ENCODE measurements at regions not wholly inside any gene's neighbourhood (a gene's known extent, or its start where the extent isn't known, plus 50 kb on each side); places are given as distances from the start of the nearest gene placed in this dataset.
"Not testable (repeated sequence)": the region's sequence is repeated elsewhere in the genome, so short reads cannot be mapped to it uniquely, and the experiment has no call there.

DNA sequence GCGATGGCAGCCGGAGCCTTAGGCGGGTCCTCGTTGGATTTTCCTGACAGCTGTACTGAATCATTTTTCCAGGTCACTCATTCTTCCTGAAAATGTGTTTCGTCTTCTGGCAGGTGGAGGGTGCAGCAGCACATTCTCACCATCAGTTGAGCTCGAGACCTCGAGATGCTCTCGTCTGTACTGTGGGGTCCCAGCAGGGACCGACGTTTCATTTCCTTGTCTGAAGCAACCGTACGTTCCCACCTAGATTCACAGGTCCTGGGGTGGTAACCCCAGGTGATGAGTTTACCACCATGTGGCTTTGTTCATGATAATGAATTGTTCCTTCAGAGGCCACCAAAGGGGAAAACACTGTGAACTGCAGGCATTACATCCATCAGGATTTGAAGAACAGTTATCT is 298.5 kb upstream of the FOXK1 start:
- 62% methylated on average over 12 of the region's 12 CpGs for WGBS (ENCODE audit: low lambda C conversion rate)
- FAIRE-seq (no peak), DNase-seq (ENCODE audit: low spot score) (no peak), ATAC-seq (no peak)
- no peaks in the 10 kb centered on the region for H3K36me3 ChIP-seq (replicated peaks in 1 of 2; ENCODE audit: control insufficient read depth in 1 of 2, insufficient read depth in 2 of 2, low read length in 2 of 2)
- H3K9me3 ChIP-seq (ENCODE audit: low read length): peaks cover 10% of the 10 kb centered on the region; the same call in 1 of the 2 replicates
- in situ Hi-C loops (cut with HindIII; ENCODE audit: extremely low pct_ligation_motif_present, low pct_unique_long_range_greater_than_20kb) (no loop called here), intact Hi-C loops (cut with micrococcal nuclease; ENCODE audit: unreplicated experiment) (no loop called here)
- no peak overlapping the region for H2AFZ ChIP-seq (ENCODE audit: low read length)
- H3K79me2 ChIP-seq (ENCODE audit: insufficient read depth, low read length): no peaks in the 10 kb centered on the region
- POLR2A ChIA-PET: no interaction called here
- H3K4me2 ChIP-seq (ENCODE audit: low read depth, low read length): no peak overlapping the region
- TF ChIP-seq XBP1 (CRISPR knock-in tag; IDR thresholded peaks at IDR 0.05) (no peak), SMC3 (IDR thresholded peaks at IDR 0.05; ENCODE audit: low read length) (no peak), ZNF672 (CRISPR knock-in tag; IDR thresholded peaks at IDR 0.05) (no peak), CBX1 (IDR thresholded peaks at IDR 0.05; ENCODE audit: low read depth) (no peak), ZFP90 (CRISPR knock-in tag; IDR thresholded peaks at IDR 0.05; ENCODE audit: borderline replicate concordance) (no peak), ZNF30 (CRISPR knock-in tag; IDR thresholded peaks at IDR 0.05) (no peak)
- TF ChIP-seq, protein P1, sequence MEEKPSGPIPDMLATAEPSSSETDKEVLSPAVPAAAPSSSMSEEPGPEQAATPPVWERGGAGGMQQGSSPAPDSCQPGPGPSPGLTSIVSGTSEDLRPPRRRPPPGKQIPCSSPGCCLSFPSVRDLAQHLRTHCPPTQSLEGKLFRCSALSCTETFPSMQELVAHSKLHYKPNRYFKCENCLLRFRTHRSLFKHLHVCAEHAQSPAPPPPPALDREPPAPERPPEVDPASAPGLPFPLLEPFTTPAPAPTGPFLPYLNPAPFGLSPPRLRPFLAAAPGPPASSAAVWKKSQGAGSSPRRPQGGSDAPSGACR (CRISPR knock-in tag; IDR thresholded peaks at IDR 0.05): no peak
- CTCF ChIA-PET (ENCODE audit: low intra/inter-chr PET ratio, low total read pairs): no interaction called here
- no peak overlapping the region for H3K27ac ChIP-seq (ENCODE audit: extremely low read length, insufficient read depth, low read length)
- no peaks in the 10 kb centered on the region for H3K4me1 ChIP-seq (ENCODE audit: insufficient read depth, low read length)
- H4K20me1 ChIP-seq (ENCODE audit: insufficient read depth, low read length): no peaks in the 10 kb centered on the region
- no peaks in the 10 kb centered on the region for H3K27me3 ChIP-seq (ENCODE audit: control insufficient read depth in 1 of 2, insufficient read depth in 2 of 2, low read length in 2 of 2)
- H3K4me3 ChIP-seq (replicated peaks in 1 of 3; ENCODE audit: insufficient read depth in 1 of 3, low read depth in 2 of 3, low read length in 3 of 3): no peak overlapping the region
- no peak overlapping the region for H3K9ac ChIP-seq (ENCODE audit: insufficient read depth, low read depth, low read length)
- BruUV-seq (replicated peaks): no TSS peak

DNA sequence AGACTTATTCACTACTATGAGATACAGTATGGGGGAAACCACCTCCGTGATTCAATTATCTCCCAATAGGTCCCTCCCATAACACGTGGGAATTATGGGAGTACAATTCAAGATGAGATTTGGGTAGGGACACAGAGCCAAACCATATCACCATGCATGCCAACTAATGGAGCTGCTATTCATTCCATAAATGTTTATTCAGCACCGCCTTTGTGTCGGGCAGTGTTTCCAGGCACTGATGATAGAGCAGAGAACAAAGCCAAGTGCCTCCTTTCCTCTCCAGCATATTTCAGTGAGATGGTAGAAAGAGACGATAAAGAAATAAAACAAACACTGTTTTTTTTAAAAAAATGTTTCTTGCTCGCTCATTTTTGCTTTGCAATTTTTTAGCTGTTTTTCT is 295.9 kb upstream of the FOXK1 start:
- no peak for FAIRE-seq
- CTCF ChIA-PET (ENCODE audit: low intra/inter-chr PET ratio, low total read pairs): no interaction called here

DNA sequence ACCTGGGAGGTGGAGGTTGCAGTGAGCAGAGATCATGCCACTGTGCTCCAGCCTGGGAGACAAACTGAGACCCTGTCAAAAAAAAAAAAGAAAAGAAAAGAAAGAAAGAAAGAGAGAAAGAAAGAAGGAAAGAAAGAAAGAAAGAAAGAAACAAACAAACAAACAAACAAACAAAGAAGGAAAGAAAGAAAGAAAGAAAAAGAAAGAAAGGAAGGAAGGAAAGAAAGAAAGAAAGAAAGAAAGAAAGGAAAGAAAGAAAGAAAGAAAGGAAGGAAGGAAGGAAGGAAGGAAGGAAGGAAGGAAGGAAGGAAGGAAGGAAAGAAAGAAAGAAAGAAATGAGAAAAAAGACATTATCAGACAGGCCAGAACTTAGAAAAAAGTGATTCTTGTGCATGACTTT is 291.0 kb upstream of the FOXK1 start:
- POLR2A ChIA-PET; DNase-seq (ENCODE audit: low spot score); H3K4me1 ChIP-seq (ENCODE audit: insufficient read depth, low read length); H3K4me3 ChIP-seq (replicated peaks in 1 of 3; ENCODE audit: insufficient read depth in 1 of 3, low read depth in 2 of 3, low read length in 3 of 3); FAIRE-seq; H2AFZ ChIP-seq (ENCODE audit: low read length); H3K27ac ChIP-seq (ENCODE audit: extremely low read length, insufficient read depth, low read length); intact Hi-C loops (cut with micrococcal nuclease; ENCODE audit: unreplicated experiment); H3K4me2 ChIP-seq (ENCODE audit: low read depth, low read length); H3K36me3 ChIP-seq (replicated peaks in 1 of 2; ENCODE audit: control insufficient read depth in 1 of 2, insufficient read depth in 2 of 2, low read length in 2 of 2); ATAC-seq; in situ Hi-C loops (cut with HindIII; ENCODE audit: extremely low pct_ligation_motif_present, low pct_unique_long_range_greater_than_20kb); CTCF ChIA-PET (ENCODE audit: low intra/inter-chr PET ratio, low total read pairs); H3K9me3 ChIP-seq (ENCODE audit: low read length); H3K79me2 ChIP-seq (ENCODE audit: insufficient read depth, low read length); H3K9ac ChIP-seq (ENCODE audit: insufficient read depth, low read depth, low read length); BruUV-seq (replicated peaks); H3K27me3 ChIP-seq (ENCODE audit: control insufficient read depth in 1 of 2, insufficient read depth in 2 of 2, low read length in 2 of 2); H4K20me1 ChIP-seq (ENCODE audit: insufficient read depth, low read length): not testable (repeated sequence)

More for the DNA sequence above, 295.9 kb upstream of the FOXK1 start:
- in situ Hi-C loops (cut with HindIII; ENCODE audit: extremely low pct_ligation_motif_present, low pct_unique_long_range_greater_than_20kb) (no loop called here), intact Hi-C loops (cut with micrococcal nuclease; ENCODE audit: unreplicated experiment) (no loop called here)
- DNase-seq (ENCODE audit: low spot score) (no peak), ATAC-seq (no peak)
- Histone ChIP-seq H3K4me2 (ENCODE audit: low read depth, low read length) (no peak overlapping the region), H4K20me1 (ENCODE audit: insufficient read depth, low read length) (no peaks in the 10 kb centered on the region), H3K27ac (ENCODE audit: extremely low read length, insufficient read depth, low read length) (no peak overlapping the region), H2AFZ (ENCODE audit: low read length) (no peak overlapping the region), H3K36me3 (replicated peaks in 1 of 2; ENCODE audit: control insufficient read depth in 1 of 2, insufficient read depth in 2 of 2, low read length in 2 of 2) (no peaks in the 10 kb centered on the region), H3K9ac (ENCODE audit: insufficient read depth, low read depth, low read length) (no peak overlapping the region), H3K27me3 (ENCODE audit: control insufficient read depth in 1 of 2, insufficient read depth in 2 of 2, low read length in 2 of 2) (no peaks in the 10 kb centered on the region), H3K4me3 (replicated peaks in 1 of 3; ENCODE audit: insufficient read depth in 1 of 3, low read depth in 2 of 3, low read length in 3 of 3) (no peak overlapping the region), H3K79me2 (ENCODE audit: insufficient read depth, low read length) (no peaks in the 10 kb centered on the region), H3K9me3 (ENCODE audit: low read length) (no peaks in the 10 kb centered on the region), H3K4me1 (ENCODE audit: insufficient read depth, low read length) (no peaks in the 10 kb centered on the region)
- no TSS peak for BruUV-seq (replicated peaks)
- TF ChIP-seq ZSCAN25 (CRISPR knock-in tag; IDR thresholded peaks at IDR 0.05) (no peak), CEBPB (IDR thresholded peaks at IDR 0.05; ENCODE audit: borderline replicate concordance, low read depth, low read length) (no peak), ZBTB3 (CRISPR knock-in tag; IDR thresholded peaks at IDR 0.05; ENCODE audit: borderline replicate concordance, low read depth) (no peak), PLRG1 (conservative IDR thresholded peaks at IDR 0.05) (no peak), MTF2 (CRISPR knock-in tag; IDR thresholded peaks at IDR 0.05; ENCODE audit: borderline replicate concordance) (no peak)
- WGBS (ENCODE audit: low lambda C conversion rate): 40% methylated on average over 6 of the region's 6 CpGs
- POLR2A ChIA-PET: no interaction called here

All from HepG2 (cell line).